Fibroblast of upper back skin (primary cell): ENCODE measurements at regions not wholly inside any gene's neighbourhood (a gene's known extent, or its start where the extent isn't known, plus 50 kb on each side); places are given as distances from the start of the nearest gene placed in this dataset.

Experiments
- DNase-seq: peaks from one replicate; pipeline ENCODE4 v3.0.0-alpha.2; 2013

DNA sequence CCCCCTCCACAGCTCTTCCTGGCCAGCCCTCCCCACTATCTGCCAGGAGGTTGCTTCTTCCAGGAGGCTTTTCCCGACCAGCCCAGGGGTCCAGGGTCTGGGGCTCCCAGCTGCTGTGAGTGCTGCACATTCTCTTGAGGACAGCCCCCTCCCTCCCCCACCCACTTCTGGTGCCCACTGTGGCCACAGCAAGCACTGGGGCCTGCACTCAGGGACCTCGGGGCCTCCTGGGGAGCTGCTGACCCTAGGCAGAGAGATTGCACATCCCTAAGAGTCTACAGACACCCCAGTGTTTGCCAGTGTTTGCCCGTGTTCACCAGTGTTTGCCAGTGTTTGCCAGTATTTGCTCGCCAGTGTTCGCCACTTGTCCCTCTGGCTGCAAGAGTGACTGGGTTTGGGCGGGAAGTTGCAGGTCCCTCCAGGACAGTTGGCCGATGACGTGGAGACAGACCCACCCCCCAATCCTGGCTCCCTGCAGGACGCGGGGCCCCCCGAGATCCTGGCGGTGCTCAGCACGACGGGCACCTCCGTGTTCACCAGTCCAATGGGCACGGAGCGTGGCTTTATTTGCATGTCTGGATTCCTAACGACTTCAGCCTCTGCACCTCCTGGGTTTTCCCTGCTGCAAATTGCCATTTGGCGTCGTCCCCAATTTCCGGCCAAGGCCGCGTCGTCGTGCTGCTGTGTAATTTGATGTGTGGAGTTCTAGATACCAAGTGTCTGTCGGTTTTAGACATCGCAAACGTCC lies 87.5 kb upstream of the NKX1-1 start:
- no peak for DNase-seq

DNA sequence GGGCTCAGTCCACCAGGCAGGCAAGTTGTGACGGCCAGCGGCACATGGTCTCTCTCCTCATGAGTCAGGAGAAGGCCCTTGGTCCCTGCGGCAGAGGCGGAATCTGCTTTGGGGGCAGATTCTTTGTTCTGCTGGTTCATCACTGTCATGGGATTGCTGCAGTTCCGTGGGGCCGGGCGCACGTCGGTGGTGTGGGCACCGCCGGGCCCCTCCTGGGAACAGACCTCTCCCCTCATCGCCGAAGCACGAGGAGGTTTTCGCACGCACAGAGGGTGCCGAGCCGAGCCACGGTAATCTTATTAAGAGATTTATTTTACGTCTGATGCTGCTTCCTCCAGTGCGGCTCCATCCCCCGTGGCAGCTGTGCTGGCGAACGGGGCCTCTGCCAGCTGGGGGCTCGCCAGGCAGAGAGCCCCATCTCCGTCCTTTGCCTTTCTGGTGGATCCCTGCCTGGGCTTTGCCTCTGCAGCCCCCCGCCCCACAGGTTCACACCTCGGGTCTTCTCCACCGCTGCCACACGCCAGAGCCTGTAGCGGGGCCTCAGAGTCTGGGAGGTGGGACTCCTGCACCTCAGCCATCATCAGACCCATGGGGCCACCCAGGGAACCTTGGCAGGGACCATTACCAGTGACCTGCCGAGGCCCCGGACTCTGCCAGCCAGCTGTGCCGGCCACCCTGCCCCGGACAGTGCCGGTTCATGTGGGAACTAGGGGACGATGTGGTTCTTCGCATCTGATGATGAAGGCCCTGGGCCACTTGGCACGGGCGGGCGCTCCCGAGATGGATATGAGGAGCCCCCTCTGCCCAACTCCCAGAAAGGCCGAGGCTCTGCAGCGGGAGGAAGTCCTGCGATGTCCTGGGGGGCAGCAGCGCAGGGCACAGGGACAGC lies 86.7 kb upstream of the NKX1-1 start:
- DNase-seq, result no peak

DNA sequence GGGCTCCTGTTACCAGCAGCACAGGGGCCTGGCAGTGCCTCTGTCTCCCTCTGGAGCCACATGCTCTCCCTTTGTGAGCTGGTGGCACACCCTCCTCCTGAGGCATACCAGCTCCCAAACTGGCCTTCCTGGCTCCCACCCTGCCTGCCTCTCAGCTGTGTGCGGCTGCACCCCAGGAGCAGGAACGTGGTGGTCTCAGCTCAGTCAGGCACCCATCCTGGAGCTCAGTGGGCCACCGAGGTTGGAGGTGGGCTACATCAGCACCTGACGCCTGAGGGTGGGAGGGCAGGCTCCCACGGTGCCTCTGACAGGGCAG lies 85.9 kb upstream of the NKX1-1 start:
- no peak for DNase-seq

DNA sequence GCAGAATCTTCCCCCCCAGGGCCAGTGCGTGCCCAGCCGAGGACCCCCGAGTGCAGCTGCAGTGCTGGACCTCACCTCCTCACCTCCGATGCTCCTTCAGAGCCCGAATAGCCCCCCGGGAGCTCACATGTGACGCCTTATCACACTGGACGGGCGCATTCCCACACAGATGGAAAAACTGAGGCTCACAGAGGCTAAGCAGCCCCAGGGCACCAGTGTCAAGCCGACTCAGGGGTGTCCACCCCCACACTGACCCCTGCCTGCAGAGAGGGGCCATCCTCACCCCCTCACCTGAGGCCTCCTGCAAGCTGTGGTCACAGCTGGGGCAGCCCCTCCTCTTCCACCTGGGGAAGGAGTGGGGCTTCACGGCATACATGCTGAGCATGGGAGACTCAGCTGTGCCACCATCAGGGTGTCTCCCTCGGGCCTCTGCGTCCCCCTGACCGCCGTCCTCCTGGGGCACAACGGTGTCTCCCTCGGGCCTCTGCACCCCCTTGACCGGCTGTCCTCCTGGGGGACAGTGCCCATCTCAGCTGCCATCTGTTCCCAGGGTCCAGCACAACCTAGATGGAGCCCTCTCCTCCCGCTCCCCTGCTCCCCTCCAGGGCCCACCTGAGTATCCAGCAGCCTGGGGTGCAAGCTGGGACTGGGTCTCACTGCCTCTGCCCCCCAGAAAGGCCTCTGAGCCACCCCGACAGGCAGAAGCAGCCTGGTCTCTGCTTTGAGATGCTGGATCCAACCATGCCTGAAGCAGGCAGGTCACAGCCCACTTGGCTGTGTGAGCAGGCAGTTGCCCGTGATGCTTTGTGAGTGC lies 85.3 kb upstream of the NKX1-1 start:
- DNase-seq, result no peak

DNA sequence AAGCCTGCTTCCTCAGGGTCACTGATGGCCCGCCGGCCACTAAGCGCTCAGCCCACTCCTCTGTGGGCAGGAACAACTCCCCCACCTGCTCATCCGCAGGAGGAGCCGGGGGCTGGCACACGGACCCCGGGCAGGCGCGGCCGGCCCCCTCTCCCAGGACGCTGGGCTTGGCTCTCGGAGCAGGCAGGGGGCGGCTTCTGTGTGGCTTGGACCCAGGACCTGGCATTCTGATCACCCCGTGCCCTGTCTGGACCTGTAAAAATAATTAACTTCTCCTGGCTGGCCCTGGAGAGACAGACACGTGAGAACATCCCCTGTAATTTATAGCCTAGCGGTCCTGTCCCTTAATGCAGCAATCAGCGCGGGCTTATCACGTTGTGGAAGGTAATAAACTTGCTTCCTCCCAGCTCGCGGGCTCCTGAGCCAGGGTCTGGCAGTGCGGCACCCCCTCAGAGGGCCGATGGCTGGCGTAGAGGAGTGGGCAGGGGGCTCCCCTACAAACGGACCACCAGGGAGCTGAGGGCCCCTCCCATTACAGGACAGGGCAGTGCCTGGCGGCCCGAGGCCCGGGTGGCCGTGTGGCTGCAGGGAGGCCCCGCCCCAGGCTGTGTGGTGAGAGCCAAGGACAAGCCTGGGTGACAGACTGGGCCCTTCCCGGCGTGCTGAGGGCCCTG lies 84.5 kb upstream of the NKX1-1 start:
- DNase-seq, result no peak

DNA sequence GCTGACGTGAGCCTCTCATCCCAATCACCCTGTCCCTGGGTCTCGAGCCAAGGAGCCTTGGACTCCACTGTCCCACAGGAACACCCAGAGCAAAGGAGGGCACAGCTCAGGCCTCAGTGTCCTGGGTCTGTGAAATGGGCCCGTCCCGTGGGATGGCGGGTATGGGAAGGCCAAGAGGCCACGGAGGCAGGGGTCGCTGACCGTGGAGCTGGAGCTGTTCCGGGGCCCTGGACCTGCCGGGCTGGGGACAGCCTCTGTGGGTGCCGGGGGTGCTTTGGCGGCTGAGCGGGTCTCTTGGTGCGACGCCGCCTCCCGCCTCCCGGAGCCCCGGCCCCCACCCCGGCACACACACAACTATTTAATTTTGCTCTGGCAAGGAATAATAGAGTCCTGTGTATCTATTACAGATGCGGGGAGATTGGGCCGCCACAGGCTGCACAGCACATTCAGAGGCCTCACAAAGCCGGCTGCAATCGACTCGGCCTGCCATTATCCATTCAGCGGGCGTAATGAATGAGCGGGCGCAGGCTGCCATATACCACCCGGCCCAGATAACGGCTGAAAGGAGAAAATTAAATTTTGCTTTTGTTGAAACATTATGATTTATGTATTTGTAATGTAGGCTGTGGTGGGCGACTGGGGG lies 83.9 kb upstream of the NKX1-1 start:
- no peak for DNase-seq

DNA sequence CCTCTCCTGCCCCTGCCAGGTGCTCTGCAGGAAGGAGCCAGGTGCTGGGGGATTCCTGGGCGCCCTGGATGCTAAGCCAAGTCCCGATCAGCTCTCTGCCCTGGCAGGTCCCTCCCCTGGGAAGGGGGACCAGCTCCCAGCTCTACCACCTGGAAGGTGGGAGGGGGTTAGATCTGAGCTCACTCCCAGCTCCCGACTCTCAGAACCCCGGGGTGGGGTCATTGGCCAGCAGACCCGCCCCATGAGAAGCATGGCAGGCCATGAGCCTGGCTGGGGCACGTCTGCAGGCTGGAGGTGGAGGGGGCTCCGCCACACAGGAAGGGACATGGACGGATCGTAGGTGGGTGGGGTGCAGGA lies 83.4 kb upstream of the NKX1-1 start:
- no peak for DNase-seq

DNA sequence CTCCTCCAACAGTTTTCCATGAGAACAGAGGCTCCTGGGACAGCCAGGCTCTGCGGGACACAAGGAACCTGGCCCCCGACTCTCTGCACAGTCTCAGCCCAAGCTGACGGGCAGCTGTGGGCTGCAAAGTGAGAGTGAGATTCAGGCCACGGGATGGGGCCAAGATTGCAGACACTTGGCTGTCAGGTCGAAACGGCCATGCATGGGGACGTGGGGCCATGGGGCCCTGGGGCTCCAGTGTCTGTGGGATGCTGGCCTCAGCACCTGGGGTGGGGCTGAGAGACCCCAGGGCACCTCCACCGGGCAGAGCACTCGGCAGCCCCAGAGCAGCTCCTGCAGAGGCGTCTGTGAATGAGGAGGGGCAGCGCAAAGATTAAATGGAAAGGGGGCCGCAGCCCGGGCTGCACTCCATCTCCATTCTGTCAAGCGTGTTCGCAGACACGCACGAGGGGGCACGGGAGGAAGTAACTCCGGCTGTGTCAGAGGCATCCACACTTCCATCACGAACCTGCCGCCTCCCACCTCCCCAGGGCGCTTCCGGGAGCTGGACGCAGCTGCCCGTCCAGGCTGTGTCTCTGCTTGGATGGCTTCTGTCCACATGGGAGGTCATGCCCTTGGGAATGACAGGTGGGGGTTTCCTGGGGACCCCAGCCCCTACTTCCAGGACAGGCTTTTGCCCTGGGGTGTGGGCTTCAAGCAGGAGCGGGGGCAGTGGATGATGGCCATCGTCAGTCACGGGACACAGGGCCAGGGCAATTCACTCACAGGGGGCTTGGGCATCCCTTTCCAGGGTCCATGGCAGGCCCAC lies 82.8 kb upstream of the NKX1-1 start:
- DNase-seq, result no peak

DNA sequence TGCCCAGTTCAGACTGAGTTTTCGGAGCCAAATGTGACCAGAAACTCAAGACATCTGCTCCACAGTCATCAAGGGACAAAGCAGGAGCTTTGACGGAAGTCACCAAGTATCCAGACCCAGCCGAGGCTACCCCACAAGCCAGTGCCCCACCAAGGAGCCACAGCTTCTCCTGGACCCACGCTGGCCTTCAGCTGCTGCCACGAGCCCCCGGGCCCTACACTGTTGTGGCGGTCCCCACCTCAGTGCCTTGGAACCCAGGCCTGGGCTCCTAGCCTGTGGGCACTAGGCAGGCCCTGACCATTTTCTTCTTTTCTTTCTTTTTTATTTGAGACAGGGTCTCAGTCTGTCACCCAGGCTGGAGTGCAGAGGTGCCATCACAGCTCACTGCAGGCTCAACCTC lies 82.1 kb upstream of the NKX1-1 start:
- DNase-seq, result no peak

DNA sequence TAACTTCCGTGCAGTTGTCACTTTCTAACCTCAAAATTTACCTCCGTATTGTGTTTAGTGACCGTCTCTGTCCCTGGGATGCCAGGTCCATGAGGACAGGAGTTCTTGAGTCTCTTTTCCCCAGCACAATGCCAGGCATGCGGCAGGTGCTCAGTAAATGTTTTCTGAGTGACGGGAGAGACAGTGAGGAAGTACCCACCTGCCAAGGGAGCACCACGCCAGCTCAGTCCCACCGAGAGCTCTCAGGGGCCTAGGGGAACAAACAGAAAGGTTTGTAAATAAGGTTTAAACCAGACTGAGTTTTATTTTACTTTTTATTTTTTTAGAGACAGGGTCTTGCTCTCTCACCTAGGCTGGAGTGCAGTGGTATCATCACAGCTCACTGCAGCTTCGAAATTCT lies 81.5 kb upstream of the NKX1-1 start:
- no peak for DNase-seq

DNA sequence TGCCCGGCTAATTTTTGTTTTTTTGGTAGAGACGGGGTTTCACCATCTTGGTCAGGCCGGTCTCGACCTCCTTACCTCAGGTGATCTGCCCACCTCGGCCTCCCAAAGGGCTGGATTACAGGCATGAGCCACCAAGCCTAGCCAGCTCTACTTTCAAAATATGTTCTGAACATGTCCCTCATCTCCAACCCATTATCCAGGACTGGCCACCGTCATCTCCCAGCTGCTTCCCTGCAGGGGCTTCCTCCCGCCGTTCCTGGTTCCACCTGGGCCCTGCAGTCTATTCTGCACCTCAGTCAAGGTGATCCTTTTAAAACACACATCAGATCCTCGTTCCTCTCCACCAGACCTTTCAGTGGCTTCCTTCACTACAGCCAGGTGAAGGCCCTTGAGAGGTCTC lies 80.9 kb upstream of the NKX1-1 start:
- no peak for DNase-seq

DNA sequence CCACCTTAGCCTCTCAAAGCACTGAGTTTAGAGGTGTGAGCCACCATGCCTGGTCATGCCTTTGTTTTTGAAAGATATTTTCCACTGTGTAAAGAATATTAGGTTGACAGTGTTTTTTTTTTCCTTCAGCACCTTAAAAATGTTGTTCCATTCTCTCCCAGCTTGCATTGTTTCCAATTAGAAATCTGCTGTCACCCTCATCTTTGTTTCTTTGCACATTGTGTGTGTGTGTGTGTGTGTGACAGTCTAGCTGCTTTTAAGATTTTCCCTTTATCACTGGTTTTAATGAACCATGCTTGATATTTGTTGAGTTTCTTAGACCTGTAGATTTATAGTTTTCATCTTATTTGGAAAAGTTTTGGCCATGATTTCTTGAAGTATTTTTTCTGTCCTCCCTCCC lies 79.0 kb upstream of the NKX1-1 start:
- no peak for DNase-seq

DNA sequence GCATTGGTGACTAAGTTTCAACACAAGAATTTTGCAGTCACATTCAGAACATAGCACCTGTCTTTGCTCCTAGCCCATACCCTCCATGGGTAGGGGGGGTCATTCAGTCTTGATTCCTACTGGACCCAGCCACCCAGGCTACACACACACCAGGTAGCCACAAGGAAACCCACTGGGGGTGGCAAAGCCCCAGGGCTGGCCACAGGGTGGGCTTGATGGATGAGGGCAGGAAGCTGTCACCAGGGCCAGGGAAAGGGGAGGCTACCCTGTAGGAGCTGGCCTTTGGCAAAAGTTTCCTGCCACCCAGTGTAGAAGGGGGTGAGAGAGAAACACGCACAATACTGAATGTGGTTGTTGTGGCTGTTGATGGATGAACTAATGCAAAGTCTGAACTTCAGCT lies 74.5 kb upstream of the NKX1-1 start:
- no peak for DNase-seq

DNA sequence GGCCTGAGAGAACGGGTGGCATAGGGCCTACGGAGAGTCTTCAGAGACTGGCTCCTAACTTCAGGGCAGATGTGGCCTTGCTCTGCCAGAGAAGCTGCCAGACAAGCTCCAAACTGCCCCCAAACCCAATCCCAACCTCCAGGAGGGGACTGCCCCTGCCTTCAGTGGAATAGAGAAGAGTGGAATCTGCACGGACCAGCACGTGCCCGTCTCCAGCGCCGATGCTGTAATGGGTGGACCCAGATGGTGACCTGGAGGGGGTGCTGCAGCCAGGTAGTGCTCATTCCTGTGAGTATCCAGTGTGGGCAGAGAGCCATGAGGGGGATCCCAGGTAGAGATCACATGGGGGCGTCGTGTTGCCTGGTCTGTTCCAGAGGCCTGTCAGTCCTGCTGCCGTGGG lies 73.2 kb upstream of the NKX1-1 start:
- no peak for DNase-seq

DNA sequence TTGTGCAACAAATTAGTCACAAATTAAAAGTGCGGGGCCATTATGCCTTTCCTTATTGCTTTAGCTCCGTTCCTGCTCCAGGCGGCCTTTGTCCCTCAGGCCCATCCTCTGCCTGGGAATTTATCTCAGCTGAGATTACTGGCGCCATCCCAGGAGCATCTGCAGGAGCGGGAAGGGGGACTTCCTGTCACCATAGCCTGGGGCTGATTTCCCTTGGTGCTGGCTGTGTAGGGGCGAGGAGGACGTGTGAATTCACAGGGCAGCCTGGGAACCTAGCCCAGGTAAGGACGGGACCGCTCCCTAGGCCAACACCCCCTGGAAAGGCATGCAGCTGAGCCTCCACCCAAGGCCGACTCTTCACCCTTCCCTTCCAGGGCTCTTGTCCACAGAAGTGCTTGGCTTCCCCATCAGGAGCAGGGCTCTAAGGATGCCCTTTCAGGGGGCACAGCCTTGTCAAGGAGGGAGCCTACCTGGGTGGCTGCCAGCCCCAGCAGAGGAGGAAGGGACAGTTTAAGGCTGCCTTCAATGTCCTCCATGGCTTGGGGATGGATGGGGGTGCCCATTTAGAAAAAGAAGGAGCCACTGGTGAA lies 72.6 kb upstream of the NKX1-1 start:
- no peak for DNase-seq

DNA sequence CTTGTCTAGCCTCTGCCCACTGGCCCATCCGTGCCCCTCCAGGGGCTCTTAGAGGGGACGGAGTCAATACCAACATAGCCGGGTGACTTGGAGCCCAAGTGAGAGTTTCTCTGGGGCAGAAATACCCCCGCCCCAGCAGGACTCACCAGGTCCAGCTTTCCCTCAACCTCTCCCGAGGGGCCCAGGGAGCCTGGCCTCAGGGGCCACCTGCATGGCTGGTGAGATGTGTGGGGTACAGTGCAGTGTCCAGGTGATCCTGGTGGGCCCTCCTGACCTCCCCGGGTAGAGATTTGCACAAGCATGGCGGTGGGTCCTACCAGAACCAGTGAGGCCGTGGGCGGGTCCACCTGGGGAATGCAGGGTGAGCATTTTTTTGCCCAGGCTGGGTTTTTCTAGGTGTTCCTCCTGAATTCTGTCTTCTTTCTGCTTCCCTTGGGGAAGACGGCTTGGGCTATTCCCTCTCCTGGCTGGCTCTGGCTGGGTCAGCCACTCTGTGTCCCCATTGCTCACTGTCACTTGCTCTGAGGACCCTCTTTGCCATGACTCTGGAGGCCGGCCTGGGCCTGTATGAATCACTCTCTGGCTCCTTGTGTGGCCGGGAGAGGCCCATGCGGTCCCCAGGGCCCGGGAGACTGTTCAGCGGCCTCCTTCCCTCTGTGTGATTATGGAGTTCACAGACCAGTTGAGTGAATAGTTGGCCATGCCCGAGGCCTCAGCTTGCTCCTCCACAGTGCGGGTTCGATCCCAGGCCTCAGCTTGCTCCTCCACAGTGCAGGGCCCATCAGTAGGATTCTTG lies 71.0 kb upstream of the NKX1-1 start:
- no peak for DNase-seq

DNA sequence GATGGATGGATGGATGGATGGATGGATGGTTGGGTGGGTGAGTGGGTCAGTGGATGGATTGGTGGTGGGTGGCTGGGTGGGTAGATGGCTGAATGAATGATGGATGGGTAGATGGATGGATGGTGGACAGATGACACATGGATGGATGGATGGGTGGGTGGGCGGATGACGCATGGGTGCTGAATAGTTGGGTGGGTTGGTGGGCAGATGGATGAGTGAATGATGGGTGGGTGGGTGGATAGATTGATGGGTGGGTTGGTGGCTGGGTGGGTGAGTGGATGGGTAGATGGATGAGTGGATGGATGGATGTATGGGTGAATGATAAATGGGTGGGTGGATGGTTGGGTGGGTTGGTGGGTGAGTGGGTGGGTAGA lies 69.9 kb upstream of the NKX1-1 start:
- no peak for DNase-seq

DNA sequence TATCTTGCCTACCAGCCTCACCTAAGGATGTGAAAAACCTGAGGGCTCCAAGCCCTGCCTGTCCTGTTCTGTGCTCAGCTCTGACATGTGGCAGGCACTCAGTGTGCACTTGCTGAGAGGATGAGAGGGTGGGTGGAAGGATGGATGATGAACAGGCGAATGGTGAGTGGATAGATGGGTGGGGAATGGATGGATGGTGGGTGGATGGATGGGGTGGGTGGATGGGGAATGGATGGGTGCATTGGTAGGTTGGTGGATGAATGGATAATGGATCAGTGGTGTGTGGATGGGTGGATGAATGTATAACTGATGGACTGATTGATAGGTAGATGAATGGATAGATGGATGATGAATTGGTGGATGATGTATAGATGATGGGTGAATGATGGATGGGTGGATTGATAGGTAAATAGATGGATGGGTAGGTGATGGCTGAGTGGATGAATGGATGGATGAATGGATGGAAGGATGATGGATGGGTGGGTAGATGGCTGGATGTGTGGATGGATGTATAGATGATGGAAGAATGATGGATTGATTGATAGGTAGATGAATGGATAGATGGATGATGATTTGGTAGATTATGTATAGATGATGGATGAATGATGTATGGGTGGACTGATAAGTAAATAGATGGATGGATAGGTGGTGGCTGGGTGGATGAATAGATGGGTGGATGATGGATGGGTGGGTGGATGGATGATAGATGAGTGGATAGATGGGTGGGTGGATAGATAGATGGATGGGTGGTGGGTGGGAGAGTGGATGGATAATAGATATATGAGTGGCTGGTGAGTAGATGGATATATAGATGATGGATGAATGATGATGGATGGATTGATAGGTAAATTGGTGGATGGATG lies 69.3 kb upstream of the NKX1-1 start:
- DNase-seq, result no peak
